HG02840 (cell line): ENCODE measurements at regions not wholly inside any gene's neighbourhood (a gene's known extent, or its start where the extent isn't known, plus 50 kb on each side); places are given as distances from the start of the nearest gene placed in this dataset.

ENCODE experiments used
- ATAC-seq: cut with Tn5 transposase; IDR thresholded peaks from one replicate; pipeline ENCODE4 v1.9.1; 2021; ENCODE audit warnings: mild to moderate bottlenecking, moderate library complexity, moderate number of reproducible peaks; ENCODE audit not compliant: unreplicated experiment, low FRiP score

- no peak for ATAC-seq
Measured at GRCh38 chr14:29102266-29102665, 335.7 kb downstream of the FOXG1 start.

- ATAC-seq = no peak
Measured at GRCh38 chr14:29102996-29103395, 336.4 kb downstream of the FOXG1 start.

- no peak for ATAC-seq
Measured at GRCh38 chr14:29108908-29109307, 342.3 kb downstream of the FOXG1 start.

GRCh38 chr14:29109589-29109988 is 343.0 kb downstream of the FOXG1 start:
- ATAC-seq = no peak

- no peak for ATAC-seq
Measured at GRCh38 chr14:29111554-29111953, 345.0 kb downstream of the FOXG1 start.

GRCh38 chr14:29123017-29123416 is 356.4 kb downstream of the FOXG1 start:
- ATAC-seq = no peak

- ATAC-seq = no peak
Measured at GRCh38 chr14:29126361-29126760, 359.8 kb downstream of the FOXG1 start.

- ATAC-seq = no peak
Measured at GRCh38 chr14:29126865-29127264, 360.3 kb downstream of the FOXG1 start.

GRCh38 chr14:29140016-29140415 is 373.4 kb downstream of the FOXG1 start:
- ATAC-seq = no peak

GRCh38 chr14:29144621-29145020 is 378.0 kb downstream of the FOXG1 start:
- ATAC-seq = no peak

- ATAC-seq = no peak
Measured at GRCh38 chr14:29148221-29148620, 381.6 kb downstream of the FOXG1 start.

GRCh38 chr14:29149798-29150197 is 383.2 kb downstream of the FOXG1 start:
- ATAC-seq = no peak

GRCh38 chr14:29150659-29151058 is 384.1 kb downstream of the FOXG1 start:
- ATAC-seq = no peak

- no peak for ATAC-seq
Measured at GRCh38 chr14:29156096-29156495, 389.5 kb downstream of the FOXG1 start.

- ATAC-seq = no peak
Measured at GRCh38 chr14:29161593-29161992, 395.0 kb downstream of the FOXG1 start.

GRCh38 chr14:29163109-29163508 is 396.5 kb downstream of the FOXG1 start:
- no peak for ATAC-seq

GRCh38 chr14:29165431-29165830 is 398.8 kb downstream of the FOXG1 start:
- ATAC-seq = no peak

GRCh38 chr14:29166507-29166906 is 399.9 kb downstream of the FOXG1 start:
- ATAC-seq = no peak

- no peak for ATAC-seq
Measured at GRCh38 chr14:29168149-29168548, 401.6 kb downstream of the FOXG1 start.

- ATAC-seq = no peak
Measured at GRCh38 chr14:29169408-29169807, 402.8 kb downstream of the FOXG1 start.

- ATAC-seq = no peak
Measured at GRCh38 chr14:29175706-29176105, 409.1 kb downstream of the FOXG1 start.

GRCh38 chr14:29176876-29177275 is 410.3 kb downstream of the FOXG1 start:
- ATAC-seq = no peak

GRCh38 chr14:29178971-29179370 is 412.4 kb downstream of the FOXG1 start:
- ATAC-seq = no peak
